ENCODE measurements at regions not wholly inside any gene's neighbourhood (a gene's known extent, or its start where the extent isn't known, plus 50 kb on each side); places are given as distances from the start of the nearest gene placed in this dataset.

DNA sequence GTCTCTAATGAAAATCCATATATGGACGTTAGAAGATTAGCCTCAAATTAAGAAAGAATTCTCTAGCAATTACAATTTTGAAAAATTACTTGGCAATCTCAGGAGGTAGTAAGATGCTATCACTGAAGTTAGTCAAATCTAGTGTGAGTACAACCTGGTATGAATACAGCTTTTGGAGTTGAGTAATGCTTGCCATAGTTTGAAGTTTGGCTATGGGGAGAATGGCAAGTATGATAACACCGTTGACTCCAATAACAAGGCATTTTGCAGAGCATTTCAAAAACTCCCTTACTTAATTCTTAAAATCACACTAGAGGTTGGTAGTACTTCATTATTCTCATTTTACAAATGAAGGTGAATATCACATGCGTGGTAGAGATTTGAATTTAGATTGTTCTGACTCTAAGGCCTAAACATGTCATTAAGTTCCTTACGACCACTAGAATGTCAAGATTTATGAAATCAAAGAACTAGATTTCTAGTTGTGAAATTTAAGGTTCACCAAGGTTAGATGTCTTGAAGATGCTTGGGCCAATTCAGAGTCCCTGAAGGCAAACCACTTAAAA is 355.4 kb downstream of the ETS1 start:
- H3K4me1 ChIP-seq, result no peaks in the 10 kb centered on the region
- no peak overlapping the region for H3K4me2 ChIP-seq
- TF ChIP-seq RARB (CRISPR knock-in tag; IDR thresholded peaks at IDR 0.05) (no peak), SREBF2 (IDR thresholded peaks at IDR 0.05) (no peak), HOXB13 (CRISPR knock-in tag; IDR thresholded peaks at IDR 0.05; ENCODE audit: low read depth) (no peak), EHF (CRISPR knock-in tag; IDR thresholded peaks at IDR 0.05) (no peak), NR3C1 (IDR thresholded peaks at IDR 0.05) (no peak), ZC3H11A (IDR thresholded peaks at IDR 0.05) (no peak), KDM5A (IDR thresholded peaks at IDR 0.05) (no peak), SMC3 (IDR thresholded peaks at IDR 0.05) (no peak)
- TF ChIP-seq, protein P1, sequence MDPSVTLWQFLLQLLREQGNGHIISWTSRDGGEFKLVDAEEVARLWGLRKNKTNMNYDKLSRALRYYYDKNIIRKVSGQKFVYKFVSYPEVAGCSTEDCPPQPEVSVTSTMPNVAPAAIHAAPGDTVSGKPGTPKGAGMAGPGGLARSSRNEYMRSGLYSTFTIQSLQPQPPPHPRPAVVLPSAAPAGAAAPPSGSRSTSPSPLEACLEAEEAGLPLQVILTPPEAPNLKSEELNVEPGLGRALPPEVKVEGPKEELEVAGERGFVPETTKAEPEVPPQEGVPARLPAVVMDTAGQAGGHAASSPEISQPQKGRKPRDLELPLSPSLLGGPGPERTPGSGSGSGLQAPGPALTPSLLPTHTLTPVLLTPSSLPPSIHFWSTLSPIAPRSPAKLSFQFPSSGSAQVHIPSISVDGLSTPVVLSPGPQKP (IDR thresholded peaks at IDR 0.05; ENCODE audit: low read depth, low read length), result no peak
- TF ChIP-seq, protein P2, sequence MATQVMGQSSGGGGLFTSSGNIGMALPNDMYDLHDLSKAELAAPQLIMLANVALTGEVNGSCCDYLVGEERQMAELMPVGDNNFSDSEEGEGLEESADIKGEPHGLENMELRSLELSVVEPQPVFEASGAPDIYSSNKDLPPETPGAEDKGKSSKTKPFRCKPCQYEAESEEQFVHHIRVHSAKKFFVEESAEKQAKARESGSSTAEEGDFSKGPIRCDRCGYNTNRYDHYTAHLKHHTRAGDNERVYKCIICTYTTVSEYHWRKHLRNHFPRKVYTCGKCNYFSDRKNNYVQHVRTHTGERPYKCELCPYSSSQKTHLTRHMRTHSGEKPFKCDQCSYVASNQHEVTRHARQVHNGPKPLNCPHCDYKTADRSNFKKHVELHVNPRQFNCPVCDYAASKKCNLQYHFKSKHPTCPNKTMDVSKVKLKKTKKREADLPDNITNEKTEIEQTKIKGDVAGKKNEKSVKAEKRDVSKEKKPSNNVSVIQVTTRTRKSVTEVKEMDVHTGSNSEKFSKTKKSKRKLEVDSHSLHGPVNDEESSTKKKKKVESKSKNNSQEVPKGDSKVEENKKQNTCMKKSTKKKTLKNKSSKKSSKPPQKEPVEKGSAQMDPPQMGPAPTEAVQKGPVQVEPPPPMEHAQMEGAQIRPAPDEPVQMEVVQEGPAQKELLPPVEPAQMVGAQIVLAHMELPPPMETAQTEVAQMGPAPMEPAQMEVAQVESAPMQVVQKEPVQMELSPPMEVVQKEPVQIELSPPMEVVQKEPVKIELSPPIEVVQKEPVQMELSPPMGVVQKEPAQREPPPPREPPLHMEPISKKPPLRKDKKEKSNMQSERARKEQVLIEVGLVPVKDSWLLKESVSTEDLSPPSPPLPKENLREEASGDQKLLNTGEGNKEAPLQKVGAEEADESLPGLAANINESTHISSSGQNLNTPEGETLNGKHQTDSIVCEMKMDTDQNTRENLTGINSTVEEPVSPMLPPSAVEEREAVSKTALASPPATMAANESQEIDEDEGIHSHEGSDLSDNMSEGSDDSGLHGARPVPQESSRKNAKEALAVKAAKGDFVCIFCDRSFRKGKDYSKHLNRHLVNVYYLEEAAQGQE (IDR thresholded peaks at IDR 0.05), result no peak
- DNase-seq (ENCODE audit: low read depth in 1 of 2, low spot score in 1 of 2), result no peak
- no peaks in the 10 kb centered on the region for H3K9me3 ChIP-seq
- no peak overlapping the region for H3K27ac ChIP-seq
- CTCF ChIA-PET, result interaction anchor here (1.1 kb wide), 1 partner anchor 74 kb away, joined by 5 read pairs; no protein-coding TSS in a partner anchor
- FAIRE-seq, result no peak
- 92% methylated on average over 4 of the region's 4 CpGs for WGBS (ENCODE audit: missing lambda C conversion rate)
- no peak overlapping the region for H3K4me3 ChIP-seq
- POLR2A ChIA-PET, result no interaction called here
- no peak for ATAC-seq

DNA sequence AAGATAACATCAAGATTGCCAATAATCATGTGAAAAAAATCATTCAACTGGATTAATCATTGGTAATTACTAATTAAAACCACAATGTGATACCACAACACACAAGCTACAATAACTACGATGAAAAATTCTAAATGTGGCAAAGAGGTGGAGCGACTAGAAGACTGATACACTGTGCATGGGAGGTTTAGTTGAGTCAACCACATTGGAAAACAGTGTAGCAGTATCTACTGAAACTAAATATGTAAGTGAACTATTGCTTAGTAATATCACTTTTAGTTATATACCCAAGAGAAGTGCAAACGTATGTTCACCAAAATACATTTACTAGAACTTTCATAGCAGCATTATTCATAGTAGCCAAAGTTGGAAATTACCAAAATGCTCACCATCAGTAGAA is 359.9 kb downstream of the ETS1 start:
- 88% methylated on average over 3 of the region's 3 CpGs for WGBS (ENCODE audit: missing lambda C conversion rate)
- Histone ChIP-seq H3K9me3 (no peaks in the 10 kb centered on the region), H3K27ac (no peak overlapping the region), H3K4me2 (no peak overlapping the region), H3K4me3 (no peak overlapping the region), H3K4me1 (no peaks in the 10 kb centered on the region)
- TF ChIP-seq ZFP36 (IDR thresholded peaks at IDR 0.05; ENCODE audit: borderline replicate concordance, partially characterized antibody), result no peak
- TF ChIP-seq CBX8 (IDR thresholded peaks at IDR 0.05), result no peak
- TF ChIP-seq CEBPB (IDR thresholded peaks at IDR 0.05), result no peak
- TF ChIP-seq, protein P3, sequence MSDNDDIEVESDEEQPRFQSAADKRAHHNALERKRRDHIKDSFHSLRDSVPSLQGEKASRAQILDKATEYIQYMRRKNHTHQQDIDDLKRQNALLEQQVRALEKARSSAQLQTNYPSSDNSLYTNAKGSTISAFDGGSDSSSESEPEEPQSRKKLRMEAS (IDR thresholded peaks at IDR 0.05), result no peak
- TF ChIP-seq CBX2 (IDR thresholded peaks at IDR 0.05; ENCODE audit: borderline replicate concordance, low read depth), result no peak
- no peak for TF ChIP-seq HEYL (CRISPR knock-in tag; IDR thresholded peaks at IDR 0.05)
- no peak for TF ChIP-seq MAZ (IDR thresholded peaks at IDR 0.05; ENCODE audit: borderline replicate concordance, low read depth, low read length)
- TF ChIP-seq FOSL2 (IDR thresholded peaks at IDR 0.05), result no peak
- TF ChIP-seq FOSL2 (CRISPR knock-in tag; IDR thresholded peaks at IDR 0.05), result no peak
- no peak for FAIRE-seq
- ChIA-PET POLR2A (no interaction called here), CTCF (no interaction called here)
- no peak for ATAC-seq
- DNase-seq (ENCODE audit: low read depth in 1 of 2, low spot score in 1 of 2), result no peak

DNA sequence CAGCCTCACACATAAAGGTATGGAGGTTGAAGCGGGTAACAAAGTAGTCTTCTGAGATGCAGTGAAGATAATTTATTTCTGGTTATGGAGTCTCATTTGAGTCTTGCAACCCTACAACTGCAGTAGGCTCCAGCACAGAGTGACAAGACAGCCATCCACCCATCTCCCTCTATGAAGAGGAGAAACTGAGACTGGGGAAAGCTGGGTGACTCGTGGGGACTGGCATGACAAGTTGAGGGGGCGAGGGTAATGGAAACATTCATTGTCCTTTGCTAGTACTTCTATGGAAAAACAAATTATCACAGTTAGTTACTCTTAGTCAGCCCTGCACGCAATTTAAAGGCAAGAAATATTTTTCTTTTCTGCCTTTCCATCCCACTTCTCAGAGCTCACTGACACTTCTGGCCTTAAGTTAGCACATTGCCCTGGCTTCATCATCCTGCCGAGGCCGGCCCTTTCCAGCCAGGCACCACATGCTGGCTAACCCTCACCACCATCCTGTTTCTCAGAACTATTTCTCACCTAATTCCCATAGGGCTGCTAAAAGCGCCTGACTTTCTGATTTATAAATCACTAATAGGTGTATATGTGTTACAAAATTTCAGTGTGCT is 361.1 kb downstream of the ETS1 start:
- CTCF ChIA-PET, result no interaction called here
- no peak for TF ChIP-seq FOXS1 (CRISPR knock-in tag; IDR thresholded peaks at IDR 0.05)
- no peak for TF ChIP-seq RNF2 (IDR thresholded peaks at IDR 0.05; ENCODE audit: borderline replicate concordance, low read depth)
- no peak for TF ChIP-seq KDM5A (IDR thresholded peaks at IDR 0.05)
- Histone ChIP-seq H3K4me2 (no peak overlapping the region), H3K27ac (no peak overlapping the region), H3K4me3 (no peak overlapping the region), H3K4me1 (no peaks in the 10 kb centered on the region), H3K9me3 (no peaks in the 10 kb centered on the region)
- 91% methylated on average over 7 of the region's 7 CpGs for WGBS (ENCODE audit: missing lambda C conversion rate)
- DNase-seq (ENCODE audit: low read depth in 1 of 2, low spot score in 1 of 2), result no peak
- POLR2A ChIA-PET, result no interaction called here
- no peak for ATAC-seq
- no peak for FAIRE-seq
